Naive thymus-derived CD4-positive, alpha-beta T cell (primary cell): ENCODE measurements at regions not wholly inside any gene's neighbourhood (a gene's known extent, or its start where the extent isn't known, plus 50 kb on each side); places are given as distances from the start of the nearest gene placed in this dataset.

ENCODE experiments used
- ATAC-seq: fragments of 150-1000 bp; cut with Tn5 transposase; 2 replicates; pipeline ENCODE4 v1.10.0; 2021; ENCODE audit warnings: mild to moderate bottlenecking, moderate library complexity
- CTCF ChIA-PET: fragments of 350-600 bp; sonication (Branson Sonifier 250); formaldehyde crosslinking; loops from one replicate; lab custom pipeline; 2021; ENCODE audit warnings: antibody characterized with exemption; lab: Charles Lee
- POLR2A ChIA-PET: fragments of 350-600 bp; sonication (Branson Sonifier 250); formaldehyde crosslinking; loops from one replicate; lab custom pipeline; 2021; ENCODE audit warnings: antibody characterized with exemption, inconsistent platforms; lab: Charles Lee
- DNase-seq, 9 donors: peaks; one replicate each; pipeline versions ENCODE4 v3.0.0 to v3.0.0-alpha.2; 2020 to 2022; ENCODE audit warnings: mixed read lengths in 1 of 9
- H3K27ac ChIP-seq: one replicate; pipeline ENCODE4 v1.7.0; 2013; ENCODE audit warnings: mild to moderate bottlenecking, low read depth, low read length, moderate library complexity
- H3K27me3 ChIP-seq, 2 donors: one replicate each; pipeline ENCODE4 v1.7.0; 2013; ENCODE audit warnings: low read length in 2 of 2, mild to moderate bottlenecking in 2 of 2, moderate library complexity in 2 of 2; ENCODE audit not compliant: control insufficient read depth in 2 of 2, insufficient read depth in 2 of 2
- H3K36me3 ChIP-seq, 3 experiments: 1 replicate in 2 of 3; 2 replicates in 1 of 3; pipeline ENCODE4 v1.7.0; 2013; ENCODE audit warnings: low read length in 3 of 3, mild to moderate bottlenecking in 3 of 3, moderate library complexity in 1 of 3; ENCODE audit not compliant: insufficient read depth in 3 of 3, control insufficient read depth in 2 of 3
- H3K4me1 ChIP-seq, 2 donors: one replicate each; pipeline ENCODE4 v1.7.0; 2013; ENCODE audit warnings: low read length in 2 of 2, mild to moderate bottlenecking in 2 of 2, moderate library complexity in 1 of 2; ENCODE audit not compliant: control insufficient read depth in 2 of 2, insufficient read depth in 2 of 2
- H3K4me3 ChIP-seq: 2 replicates; pipeline ENCODE4 v1.7.0; 2013; ENCODE audit warnings: mild to moderate bottlenecking, low read length
- H3K9me3 ChIP-seq, 3 experiments: 1 replicate in 2 of 3; 2 replicates in 1 of 3; pipeline ENCODE4 v1.7.0; 2013; ENCODE audit warnings: low read length in 3 of 3; ENCODE audit not compliant: control insufficient read depth in 2 of 3
- H3K27ac Mint-ChIP-seq, 9 donors: one replicate each; pipeline ENCODE4 v1.8.0; 2020 to 2022; ENCODE audit warnings: mixed read lengths in 9 of 9, mild to moderate bottlenecking in 8 of 9, moderate library complexity in 5 of 9, inconsistent platforms in 2 of 9
- H3K27me3 Mint-ChIP-seq, 5 donors: one replicate each; pipeline ENCODE4 v1.8.0; 2021 to 2022; ENCODE audit warnings: mixed read lengths in 5 of 5, mild to moderate bottlenecking in 1 of 5
- H3K36me3 Mint-ChIP-seq, 5 donors: one replicate each; pipeline ENCODE4 v1.8.0; 2020 to 2022; ENCODE audit warnings: mixed read lengths in 5 of 5, mild to moderate bottlenecking in 3 of 5, inconsistent platforms in 1 of 5
- H3K4me1 Mint-ChIP-seq, 7 donors: one replicate each; pipeline ENCODE4 v1.8.0; 2020 to 2022; ENCODE audit warnings: mixed read lengths in 7 of 7, mild to moderate bottlenecking in 3 of 7, inconsistent platforms in 1 of 7
- H3K4me3 Mint-ChIP-seq, 10 donors: one replicate each; pipeline ENCODE4 v1.8.0; 2020 to 2022; ENCODE audit warnings: mild to moderate bottlenecking in 10 of 10, mixed read lengths in 10 of 10, moderate library complexity in 6 of 10, inconsistent platforms in 2 of 10
- H3K9me3 Mint-ChIP-seq, 11 donors: one replicate each; pipeline ENCODE4 v1.8.0; 2020 to 2022; ENCODE audit warnings: mixed read lengths in 11 of 11, mild to moderate bottlenecking in 4 of 11, inconsistent platforms in 1 of 11, moderate library complexity in 1 of 11
- intact Hi-C, 2 donors: fragments of 100-400 bp; cut with micrococcal nuclease; formaldehyde crosslinking; loops; one replicate each; pipeline ENCODE4 v1.15.1; 2023

DNA sequence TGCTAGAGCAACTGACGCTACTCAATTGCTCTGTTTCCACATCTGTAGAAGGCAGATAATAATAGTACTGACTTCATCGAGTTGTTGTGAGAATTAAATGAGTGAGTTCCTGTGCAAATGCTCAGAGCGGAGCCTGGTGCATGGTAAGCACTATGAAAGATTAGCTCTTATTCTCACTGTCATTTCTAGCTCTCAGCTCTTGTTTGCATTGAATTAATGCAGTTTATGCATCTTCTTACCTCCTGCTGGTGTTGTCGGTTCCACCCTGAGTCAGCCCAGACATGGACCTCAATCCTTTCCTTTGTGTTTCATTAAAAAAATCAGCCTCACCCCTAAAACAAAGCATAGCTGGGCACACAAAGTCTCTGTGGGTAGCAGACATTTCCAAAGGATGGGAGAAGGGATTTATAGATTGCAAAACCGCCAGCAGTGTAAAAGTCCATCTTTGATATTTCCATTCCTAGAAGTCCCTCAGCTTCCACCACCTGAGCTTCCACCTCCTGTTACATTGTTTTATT lies 254.4 kb upstream of the CSF3R start:
- no peaks in the 10 kb centered on the region for H3K36me3 ChIP-seq
- Mint-ChIP-seq H3K36me3 (no peaks in the 10 kb centered on the region), H3K4me1 (peaks cover 0 to 3% (median 0%) of the 10 kb centered on the region in 7 donors), H3K27me3 (peaks cover 30 to 63% (median 54%) of the 10 kb centered on the region in 5 donors), H3K4me3 (no peak overlapping the region), H3K9me3 (peaks cover 0 to 4% (median 0%) of the 10 kb centered on the region in 11 donors), H3K27ac (no peak overlapping the region)
- H3K9me3 ChIP-seq: no peaks in the 10 kb centered on the region
- ChIA-PET CTCF (no interaction called here), POLR2A (no interaction called here)
- no peak overlapping the region for H3K4me3 ChIP-seq
- no peak overlapping the region for H3K27ac ChIP-seq
- intact Hi-C loops: no loop called here
- DNase-seq (no peak), ATAC-seq (no peak)
- peaks cover 0 to 3% of the 10 kb centered on the region in 2 donors for H3K27me3 ChIP-seq
- no peaks in the 10 kb centered on the region for H3K4me1 ChIP-seq

DNA sequence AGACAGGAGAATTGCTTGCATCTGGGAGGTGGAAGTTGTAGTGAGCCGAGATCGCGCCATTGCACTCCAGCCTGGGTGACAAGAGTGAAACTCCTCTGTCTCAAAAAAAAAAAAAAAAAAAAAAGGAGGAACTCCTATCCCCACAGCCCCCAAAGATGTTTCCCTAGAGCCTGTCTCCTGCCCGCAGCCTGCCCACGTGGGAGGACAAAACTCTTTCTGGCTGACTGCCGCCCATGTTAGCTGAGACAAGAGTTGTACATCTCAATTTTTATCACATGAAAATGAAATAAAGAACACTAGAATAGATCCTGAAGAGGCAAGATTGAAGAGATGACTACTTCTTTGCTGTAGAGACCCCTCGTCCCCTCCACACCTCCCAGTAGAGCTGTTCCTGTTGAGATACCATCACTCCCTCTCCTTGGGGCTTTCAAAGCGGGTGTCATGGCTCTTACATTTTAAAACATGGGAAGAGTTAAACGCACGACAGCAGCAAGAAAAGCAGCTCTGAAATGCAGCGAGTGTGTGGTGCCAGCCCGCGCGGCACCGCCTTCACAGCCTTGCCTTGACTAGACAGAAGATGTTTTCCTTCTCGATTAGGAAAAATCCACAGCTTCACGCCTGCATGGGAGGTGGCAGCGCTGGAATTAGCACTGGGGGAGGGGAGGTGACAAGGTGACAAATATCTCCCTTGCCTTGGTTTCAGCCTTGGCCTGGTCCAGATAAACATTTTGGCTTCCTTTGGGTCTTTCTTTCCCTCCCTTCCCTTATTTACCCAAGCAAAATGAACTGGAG lies 253.4 kb upstream of the CSF3R start:
- Histone ChIP-seq H3K4me3 (no peak overlapping the region), H3K27ac (no peak overlapping the region), H3K36me3 (no peaks in the 10 kb centered on the region), H3K9me3 (no peaks in the 10 kb centered on the region), H3K27me3 (peaks cover 0 to 3% of the 10 kb centered on the region in 2 donors), H3K4me1 (no peaks in the 10 kb centered on the region)
- Mint-ChIP-seq H3K4me3 (no peak overlapping the region), H3K27ac (no peak overlapping the region), H3K36me3 (no peaks in the 10 kb centered on the region), H3K4me1 (peaks cover 0 to 3% (median 0%) of the 10 kb centered on the region in 7 donors), H3K9me3 (peaks cover 0 to 3% (median 0%) of the 10 kb centered on the region in 11 donors), H3K27me3 (peaks cover 32 to 63% (median 58%) of the 10 kb centered on the region in 5 donors)
- ChIA-PET CTCF (no interaction called here), POLR2A (no interaction called here)
- intact Hi-C loops: no loop called here
- no peak for DNase-seq
- ATAC-seq: no peak

DNA sequence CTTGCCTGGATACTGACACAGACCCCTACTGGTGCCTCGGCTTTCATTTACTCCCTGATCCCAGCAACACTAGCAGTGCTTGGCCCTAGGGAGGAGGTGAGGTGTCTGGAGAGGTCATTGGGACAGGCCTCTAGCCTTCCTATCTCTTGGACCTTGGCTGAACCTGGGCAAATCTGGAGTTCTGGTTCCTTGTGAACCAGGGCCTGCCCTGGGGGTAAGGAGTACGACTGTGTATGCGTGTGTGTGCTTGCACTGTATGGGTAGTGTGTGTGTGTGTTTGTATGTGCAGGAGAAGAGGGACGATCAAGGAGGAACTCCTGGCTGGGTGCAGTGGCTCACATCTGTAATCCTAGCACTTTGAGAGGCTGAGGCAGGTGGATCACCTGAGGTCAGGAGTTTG lies 252.7 kb upstream of the CSF3R start:
- intact Hi-C loops: no loop called here

DNA sequence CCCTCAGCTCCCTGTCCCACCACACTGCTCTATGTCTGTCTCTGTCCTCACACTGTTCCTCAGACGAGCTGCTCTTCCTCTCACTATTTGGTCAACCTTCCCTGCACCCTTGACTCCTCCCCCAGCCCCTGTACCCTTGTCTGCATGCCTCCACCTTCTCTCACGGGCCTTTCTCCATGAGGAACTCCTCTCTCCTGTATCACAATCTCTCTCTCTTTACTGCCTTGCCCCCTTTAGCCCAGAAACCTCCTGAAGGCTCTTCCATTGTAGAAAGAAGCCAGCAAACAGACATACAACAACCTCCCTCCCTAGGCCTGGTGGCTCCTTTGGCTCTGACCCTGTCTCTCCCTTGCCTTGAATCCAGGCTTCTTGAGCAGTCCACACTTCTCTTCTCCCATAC lies 251.6 kb upstream of the CSF3R start:
- H3K4me3 ChIP-seq: no peak overlapping the region
- H3K27ac ChIP-seq: no peak overlapping the region
- peaks cover 0 to 4% (median 0%) of the 10 kb centered on the region in 7 donors for H3K4me1 Mint-ChIP-seq
- ATAC-seq (no peak), DNase-seq (no peak)
- peaks cover 32 to 65% (median 51%) of the 10 kb centered on the region in 5 donors for H3K27me3 Mint-ChIP-seq
- H3K9me3 Mint-ChIP-seq: peaks cover 0 to 1% (median 0%) of the 10 kb centered on the region in 11 donors
- H3K36me3 ChIP-seq: no peaks in the 10 kb centered on the region
- H3K27ac Mint-ChIP-seq: no peak overlapping the region
- intact Hi-C loops: no loop called here
- CTCF ChIA-PET: no interaction called here
- no peak overlapping the region for H3K4me3 Mint-ChIP-seq
- no peaks in the 10 kb centered on the region for H3K4me1 ChIP-seq
- H3K9me3 ChIP-seq: no peaks in the 10 kb centered on the region
- POLR2A ChIA-PET: no interaction called here
- no peaks in the 10 kb centered on the region for H3K36me3 Mint-ChIP-seq
- H3K27me3 ChIP-seq: peaks cover 0 to 3% of the 10 kb centered on the region in 2 donors

More for the DNA sequence above, 252.7 kb upstream of the CSF3R start:
- Mint-ChIP-seq H3K4me1 (peaks cover 0 to 3% (median 0%) of the 10 kb centered on the region in 7 donors), H3K36me3 (no peaks in the 10 kb centered on the region), H3K27ac (peak overlapping the region in 1 of 9 donors; percentile 11), H3K27me3 (peaks cover 32 to 69% (median 57%) of the 10 kb centered on the region in 5 donors), H3K9me3 (peaks cover 0 to 1% (median 0%) of the 10 kb centered on the region in 11 donors), H3K4me3 (no peak overlapping the region)
- Histone ChIP-seq H3K4me1 (no peaks in the 10 kb centered on the region), H3K36me3 (no peaks in the 10 kb centered on the region), H3K27me3 (peaks cover 0 to 3% of the 10 kb centered on the region in 2 donors), H3K9me3 (no peaks in the 10 kb centered on the region), H3K27ac (no peak overlapping the region), H3K4me3 (no peak overlapping the region)
- ChIA-PET POLR2A (no interaction called here), CTCF (no interaction called here)
- DNase-seq: no peak
- no peak for ATAC-seq

DNA sequence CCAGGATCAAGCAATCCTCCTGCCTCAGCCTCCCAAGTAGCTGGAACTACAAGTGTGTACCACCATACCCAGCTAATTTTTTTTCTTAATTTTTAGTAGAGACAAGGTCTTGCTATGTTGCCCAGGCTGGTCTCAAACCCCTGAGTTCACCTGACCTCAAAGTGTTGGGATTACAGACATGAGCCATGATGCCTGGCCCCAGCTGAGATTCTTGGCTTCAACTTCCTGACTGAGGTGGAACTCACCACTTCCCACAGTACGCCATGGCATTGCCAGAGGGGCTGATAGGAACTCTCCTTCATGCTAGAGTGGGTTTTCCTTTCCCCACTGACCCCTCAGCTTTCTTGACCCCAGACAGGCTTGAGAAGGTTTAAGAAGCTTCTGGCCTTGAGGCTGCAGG lies 251.0 kb upstream of the CSF3R start:
- peaks cover 32 to 62% (median 55%) of the 10 kb centered on the region in 5 donors for H3K27me3 Mint-ChIP-seq
- H3K9me3 Mint-ChIP-seq: peaks cover 0 to 1% (median 0%) of the 10 kb centered on the region in 11 donors
- no peak overlapping the region for H3K4me3 ChIP-seq
- H3K27ac Mint-ChIP-seq: no peak overlapping the region
- H3K27me3 ChIP-seq: peaks cover 0 to 3% of the 10 kb centered on the region in 2 donors
- H3K36me3 ChIP-seq: no peaks in the 10 kb centered on the region
- DNase-seq (no peak), ATAC-seq (no peak)
- H3K36me3 Mint-ChIP-seq: no peaks in the 10 kb centered on the region
- peaks cover 0 to 4% (median 0%) of the 10 kb centered on the region in 7 donors for H3K4me1 Mint-ChIP-seq
- ChIA-PET POLR2A (no interaction called here), CTCF (no interaction called here)
- intact Hi-C loops: no loop called here
- no peak overlapping the region for H3K4me3 Mint-ChIP-seq
- no peaks in the 10 kb centered on the region for H3K4me1 ChIP-seq
- no peak overlapping the region for H3K27ac ChIP-seq
- no peaks in the 10 kb centered on the region for H3K9me3 ChIP-seq

DNA sequence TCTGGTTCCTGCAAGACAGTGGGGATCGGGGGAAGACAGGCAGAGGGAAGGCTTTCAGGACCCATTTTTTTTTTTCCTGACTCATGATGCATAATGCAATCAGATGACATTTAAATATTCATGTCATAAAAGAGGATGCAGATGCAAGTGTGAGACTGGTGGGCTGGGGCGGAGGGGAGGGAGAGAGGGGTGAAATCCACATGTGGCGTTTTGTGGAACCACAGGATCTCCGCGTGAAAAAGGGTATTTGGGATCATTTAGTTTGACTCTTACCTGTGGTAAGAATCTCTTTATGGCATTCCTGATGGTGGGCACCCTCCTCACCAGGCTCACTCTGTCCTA lies 249.3 kb upstream of the CSF3R start:
- H3K27me3 Mint-ChIP-seq: peaks cover 25 to 52% (median 46%) of the 10 kb centered on the region in 5 donors
- intact Hi-C loops: no loop called here

More for the DNA sequence above, 249.3 kb upstream of the CSF3R start:
- H3K4me3 ChIP-seq: no peak overlapping the region
- no peaks in the 10 kb centered on the region for H3K4me1 ChIP-seq
- Mint-ChIP-seq H3K9me3 (no peaks in the 10 kb centered on the region), H3K4me1 (peaks cover 0 to 4% (median 0%) of the 10 kb centered on the region in 7 donors), H3K27ac (no peak overlapping the region), H3K36me3 (no peaks in the 10 kb centered on the region), H3K4me3 (no peak overlapping the region)
- DNase-seq (no peak), ATAC-seq (no peak)
- H3K9me3 ChIP-seq: no peaks in the 10 kb centered on the region
- no peaks in the 10 kb centered on the region for H3K36me3 ChIP-seq
- ChIA-PET CTCF (no interaction called here), POLR2A (no interaction called here)
- H3K27me3 ChIP-seq: peaks cover 0 to 3% of the 10 kb centered on the region in 2 donors
- H3K27ac ChIP-seq: no peak overlapping the region
